Calu3 (cell line): ENCODE measurements at regions not wholly inside any gene's neighbourhood (a gene's known extent, or its start where the extent isn't known, plus 50 kb on each side); places are given as distances from the start of the nearest gene placed in this dataset.

Experiments used
- BruUV-seq: library from RNA; stranded (reverse); fragments of 400-500 nt; replicated peaks from 2 replicates; lab custom pipeline; 2021; lab: Mats Ljungman, UMichigan
- CTCF ChIA-PET: fragments of 300-600 bp; sonication (Branson Sonifier 250); formaldehyde crosslinking; loops from one replicate; lab custom pipeline; 2022; ENCODE audit warnings: antibody characterized with exemption; lab: Charles Lee
- DNase-seq: peaks from one replicate; pipeline ENCODE4 v3.0.0; 2022
- H3K27ac Mint-ChIP-seq: one replicate; pipeline ENCODE4 v1.8.0; 2022; ENCODE audit warnings: mixed read lengths; ENCODE audit not compliant: unreplicated experiment
- H3K27me3 Mint-ChIP-seq: one replicate; pipeline ENCODE4 v1.8.0; 2022; ENCODE audit warnings: mixed read lengths; ENCODE audit not compliant: unreplicated experiment
- H3K36me3 Mint-ChIP-seq: one replicate; pipeline ENCODE4 v1.8.0; 2022; ENCODE audit warnings: mild to moderate bottlenecking, moderate library complexity, mixed read lengths; ENCODE audit not compliant: insufficient read depth, unreplicated experiment
- H3K4me1 Mint-ChIP-seq: one replicate; pipeline ENCODE4 v1.8.0; 2022; ENCODE audit warnings: mild to moderate bottlenecking, low read depth, mixed read lengths; ENCODE audit not compliant: unreplicated experiment
- H3K4me3 Mint-ChIP-seq: one replicate; pipeline ENCODE4 v1.8.0; 2022; ENCODE audit warnings: mild to moderate bottlenecking, low read depth, moderate library complexity, mixed read lengths; ENCODE audit not compliant: unreplicated experiment
- H3K9me3 Mint-ChIP-seq: one replicate; pipeline ENCODE4 v1.8.0; 2022; ENCODE audit warnings: low read depth, mixed read lengths; ENCODE audit not compliant: unreplicated experiment
- CTCF ChIP-seq: fragments of 200-600 bp; IDR thresholded peaks from one replicate; pipeline ENCODE4 v1.8.0; 2022; ENCODE audit warnings: antibody characterized with exemption; ENCODE audit not compliant: unreplicated experiment
- intact Hi-C: fragments of 100-400 bp; cut with micrococcal nuclease; formaldehyde crosslinking; loops from one replicate; pipeline ENCODE4 v1.10.0; 2022; ENCODE audit not compliant: unreplicated experiment

- no peaks in the 10 kb centered on the region for H3K27me3 Mint-ChIP-seq
- CTCF ChIA-PET = no interaction called here
- TF ChIP-seq CTCF = no peak
- no TSS peak for BruUV-seq
- H3K36me3 Mint-ChIP-seq = no peaks in the 10 kb centered on the region
- H3K27ac Mint-ChIP-seq = no peak overlapping the region
- no peak overlapping the region for H3K4me3 Mint-ChIP-seq
- intact Hi-C loops = no loop called here
- no peaks in the 10 kb centered on the region for H3K4me1 Mint-ChIP-seq
- DNase-seq = no peak
- no peaks in the 10 kb centered on the region for H3K9me3 Mint-ChIP-seq
Measured at GRCh38 chr6:4656106-4656505, 120.1 kb upstream of the CDYL start.

- DNase-seq = no peak
- no peaks in the 10 kb centered on the region for H3K9me3 Mint-ChIP-seq
- H3K4me1 Mint-ChIP-seq = no peaks in the 10 kb centered on the region
- no peak overlapping the region for H3K27ac Mint-ChIP-seq
- intact Hi-C loops = no loop called here
- H3K4me3 Mint-ChIP-seq = no peak overlapping the region
- no peaks in the 10 kb centered on the region for H3K27me3 Mint-ChIP-seq
- CTCF ChIA-PET = no interaction called here
- no peaks in the 10 kb centered on the region for H3K36me3 Mint-ChIP-seq
- BruUV-seq = no TSS peak
- no peak for TF ChIP-seq CTCF
Measured at GRCh38 chr6:4655196-4656025, 120.8 kb upstream of the CDYL start.

- no peak for TF ChIP-seq CTCF
- no peak for DNase-seq
- Mint-ChIP-seq H3K27ac (no peak overlapping the region), H3K36me3 (no peaks in the 10 kb centered on the region), H3K9me3 (no peaks in the 10 kb centered on the region), H3K4me3 (no peak overlapping the region), H3K4me1 (peaks cover 7% of the 10 kb centered on the region), H3K27me3 (no peaks in the 10 kb centered on the region)
- intact Hi-C loops = no loop called here
- CTCF ChIA-PET = no interaction called here
- BruUV-seq = no TSS peak
Measured at GRCh38 chr6:4653141-4653540, 123.1 kb upstream of the CDYL start.

DNA sequence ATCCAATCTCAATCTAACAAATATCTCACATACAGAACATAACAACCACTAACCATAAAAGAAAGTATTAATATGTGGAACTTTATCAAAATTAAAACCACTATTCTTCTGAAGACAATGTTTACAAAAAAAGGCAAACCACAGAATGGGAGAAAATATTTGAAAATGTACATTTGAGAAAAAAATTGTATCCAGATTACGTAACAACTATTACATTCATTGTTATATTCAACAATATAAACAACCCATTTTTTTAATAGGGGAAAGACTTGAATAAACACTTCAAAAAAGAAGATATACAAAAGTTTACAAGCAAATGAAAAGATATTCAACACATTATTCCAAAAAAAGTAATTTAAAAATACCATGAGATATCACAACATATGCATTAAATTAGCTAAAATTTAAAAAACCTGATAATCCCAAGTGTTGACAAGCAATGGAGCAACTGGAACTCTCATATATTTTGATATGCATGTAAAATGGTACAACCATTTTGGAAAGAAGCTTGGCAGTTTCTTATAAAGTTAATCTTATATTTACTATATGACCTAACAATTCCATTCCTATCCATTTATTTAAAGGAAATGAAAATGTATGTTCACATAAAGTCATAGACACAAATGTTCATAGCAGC lies 124.3 kb upstream of the CDYL start:
- Mint-ChIP-seq H3K4me3 (no peak overlapping the region), H3K4me1 (peaks cover 7% of the 10 kb centered on the region), H3K27ac (no peak overlapping the region), H3K9me3 (no peaks in the 10 kb centered on the region), H3K27me3 (no peaks in the 10 kb centered on the region), H3K36me3 (no peaks in the 10 kb centered on the region)
- no peak for DNase-seq
- CTCF ChIA-PET = no interaction called here
- no TSS peak for BruUV-seq
- intact Hi-C loops = no loop called here
- TF ChIP-seq CTCF = no peak
